ENCODE measurements at regions not wholly inside any gene's neighbourhood (a gene's known extent, or its start where the extent isn't known, plus 50 kb on each side); places are given as distances from the start of the nearest gene placed in this dataset.

- ATAC-seq (ENCODE audit: low FRiP score), result no peak
- no peak for DNase-seq (ENCODE audit: low spot score)
- TF ChIP-seq CTCF (IDR thresholded peaks at IDR 0.05), result no peak
Measured at GRCh38 chr10:123327896-123328295, 173.7 kb downstream of the BUB3 start.

- no peak for TF ChIP-seq CTCF (IDR thresholded peaks at IDR 0.05)
- no peak for DNase-seq (ENCODE audit: low spot score)
- no peak for ATAC-seq (ENCODE audit: low FRiP score)
Measured at GRCh38 chr10:123331438-123331837, 177.2 kb downstream of the BUB3 start.

- no peak for TF ChIP-seq CTCF (IDR thresholded peaks at IDR 0.05)
- ATAC-seq (ENCODE audit: low FRiP score), result no peak
- DNase-seq (ENCODE audit: low spot score), result no peak
Measured at GRCh38 chr10:123346581-123346980, 192.4 kb downstream of the BUB3 start.

GRCh38 chr10:123348691-123349572 is 194.7 kb downstream of the BUB3 start:
- TF ChIP-seq CTCF (IDR thresholded peaks at IDR 0.05), result no peak
- DNase-seq (ENCODE audit: low spot score) (no peak), ATAC-seq (ENCODE audit: low FRiP score) (no peak)

- DNase-seq (ENCODE audit: low spot score) (no peak), ATAC-seq (ENCODE audit: low FRiP score) (no peak)
- no peak for TF ChIP-seq CTCF (IDR thresholded peaks at IDR 0.05)
Measured at GRCh38 chr10:123351715-123352114, 197.5 kb downstream of the BUB3 start.

GRCh38 chr10:123354521-123354920 is 200.3 kb downstream of the BUB3 start:
- no peak for ATAC-seq (ENCODE audit: low FRiP score)
- no peak for DNase-seq (ENCODE audit: low spot score)
- no peak for TF ChIP-seq CTCF (IDR thresholded peaks at IDR 0.05)

Data from omental fat pad (tissue), 3 donors.